ENCODE measurements at regions not wholly inside any gene's neighbourhood (a gene's known extent, or its start where the extent isn't known, plus 50 kb on each side); places are given as distances from the start of the nearest gene placed in this dataset.
A peak's percentile ranks its signal among the peaks of the same experiment; 100 is the strongest.

- no peak for DNase-seq
Observed at GRCh38 chr21:43301409-43302061, 125.4 kb downstream of the SIK1 start.

- no peak for DNase-seq
Observed at GRCh38 chr21:43300496-43301408, 126.2 kb downstream of the SIK1 start.

DNA sequence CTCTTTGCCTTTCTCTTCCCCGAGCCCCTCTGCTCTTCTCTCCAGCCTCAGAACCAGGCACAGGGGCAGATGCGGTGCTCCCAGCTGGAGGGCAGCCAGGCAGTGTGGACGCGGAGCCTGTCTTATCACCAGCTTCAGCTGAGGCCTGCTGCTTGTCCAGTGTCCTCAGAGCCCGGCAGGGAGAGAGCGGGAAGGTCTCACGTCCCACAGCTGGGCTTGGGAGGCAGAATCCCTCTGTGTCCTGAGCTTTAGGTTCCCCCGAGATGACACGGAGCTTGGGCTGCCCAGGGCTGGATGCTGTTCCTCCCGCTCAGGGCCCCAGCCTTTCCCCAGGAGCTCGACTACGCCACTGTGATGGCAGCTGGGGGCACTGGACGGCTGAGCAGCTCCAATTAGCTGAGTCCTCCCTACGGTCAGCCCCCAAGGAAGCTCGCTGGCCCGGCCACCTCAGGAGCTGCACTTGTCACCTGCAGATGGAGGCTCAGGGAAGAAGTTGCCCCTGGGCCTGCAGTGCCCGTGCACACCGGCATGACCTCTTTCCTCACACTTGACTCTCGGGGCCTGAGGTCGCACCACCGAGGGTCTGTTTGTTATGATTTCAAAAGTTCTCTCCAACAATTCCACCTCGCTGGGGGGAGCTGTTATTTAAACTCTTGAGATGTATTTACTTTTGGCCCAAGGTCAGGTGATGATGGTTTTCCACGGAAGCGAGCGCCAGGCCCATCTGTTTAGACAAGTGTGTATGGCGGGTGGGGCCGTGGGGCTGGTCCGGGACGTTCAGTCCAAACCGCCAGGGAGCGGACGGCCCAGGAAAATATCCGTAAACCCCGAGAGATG, 127.3 kb downstream of the SIK1 start:
- DNase-seq, result no peak

- no peak for DNase-seq
Observed at GRCh38 chr21:43298546-43299440, 128.1 kb downstream of the SIK1 start.

- no peak for DNase-seq
Observed at GRCh38 chr21:43297989-43298388, 128.9 kb downstream of the SIK1 start.

GRCh38 chr21:43297391-43297981, 128.7 kb downstream of the CRYAA start:
- no peak for DNase-seq

- no peak for DNase-seq
Observed at GRCh38 chr21:43295066-43295958, 126.5 kb downstream of the CRYAA start.

- DNase-seq, result no peak
Observed at GRCh38 chr21:43294194-43294902, 125.5 kb downstream of the CRYAA start.

GRCh38 chr21:43292866-43293142, 124.0 kb downstream of the CRYAA start:
- DNase-seq, result no peak

DNA sequence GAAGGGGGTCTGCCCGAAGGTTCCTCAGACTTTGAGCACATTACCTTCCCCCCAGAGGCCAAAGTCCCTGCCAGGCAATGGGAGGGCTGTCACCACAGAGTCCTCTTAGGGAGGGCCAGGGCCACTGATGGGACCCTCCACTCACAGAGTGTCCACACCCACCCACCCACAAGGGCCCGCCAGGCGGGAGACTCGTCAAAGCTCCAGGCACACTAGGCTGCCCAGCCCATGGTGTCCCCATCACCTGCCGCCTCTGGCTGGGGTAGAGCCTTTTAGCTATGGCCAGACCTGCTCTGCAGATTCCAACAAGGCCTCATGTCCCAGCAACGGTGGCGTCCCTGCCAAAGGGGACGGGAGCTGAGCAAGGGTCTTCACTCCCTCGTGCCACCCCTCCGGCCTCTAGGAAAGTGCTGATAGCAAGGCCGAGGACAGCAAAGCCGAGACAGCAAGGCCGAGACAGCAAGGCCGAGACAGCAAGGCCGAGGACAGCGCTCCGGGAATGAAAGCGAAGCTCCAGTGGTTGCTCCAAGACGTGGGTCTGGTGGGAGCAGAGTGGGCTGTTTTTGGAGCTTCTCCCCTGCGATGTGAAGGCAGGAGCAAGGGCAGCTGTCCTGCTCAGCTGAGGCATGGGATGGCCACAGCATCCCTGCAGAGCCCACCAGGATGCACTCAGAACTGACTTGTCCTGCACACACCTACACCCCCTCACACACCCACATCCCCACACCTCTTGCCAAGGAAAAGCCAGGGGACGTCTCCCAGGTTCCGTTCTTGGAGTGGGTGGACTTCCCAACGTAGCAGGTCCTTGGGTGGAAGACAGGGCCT, 123.4 kb downstream of the CRYAA start:
- DNase-seq, result no peak

DNA sequence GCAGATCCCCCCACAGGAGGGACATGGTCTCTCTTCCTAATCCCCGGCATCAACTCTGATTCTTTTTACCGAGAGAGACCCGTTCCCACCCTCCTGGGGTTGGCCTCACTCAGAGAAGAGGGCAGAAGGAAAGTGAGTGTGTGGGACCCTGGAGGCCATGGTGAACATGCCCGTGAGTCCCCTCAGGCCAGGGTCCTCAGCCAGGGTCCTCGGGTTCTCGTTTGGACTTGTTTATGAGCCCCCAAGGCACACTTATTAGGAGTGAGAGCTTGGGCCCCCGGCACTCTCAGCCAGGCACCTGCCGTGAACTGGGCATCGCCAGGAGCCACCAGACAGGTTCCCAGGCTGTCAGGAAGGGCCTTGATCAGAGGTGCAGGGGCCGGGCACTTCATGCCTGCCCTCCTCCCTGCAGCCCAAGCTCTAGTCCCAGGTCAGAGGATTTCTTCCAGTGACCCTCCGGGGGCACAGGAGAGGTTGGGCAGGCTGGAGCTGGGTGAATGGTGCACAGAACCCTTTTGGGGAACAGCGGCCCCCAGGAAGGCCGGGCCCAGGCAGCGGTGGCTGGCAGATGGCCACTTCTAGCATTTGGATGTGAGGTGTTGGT, 122.6 kb downstream of the CRYAA start:
- no peak for DNase-seq

DNA sequence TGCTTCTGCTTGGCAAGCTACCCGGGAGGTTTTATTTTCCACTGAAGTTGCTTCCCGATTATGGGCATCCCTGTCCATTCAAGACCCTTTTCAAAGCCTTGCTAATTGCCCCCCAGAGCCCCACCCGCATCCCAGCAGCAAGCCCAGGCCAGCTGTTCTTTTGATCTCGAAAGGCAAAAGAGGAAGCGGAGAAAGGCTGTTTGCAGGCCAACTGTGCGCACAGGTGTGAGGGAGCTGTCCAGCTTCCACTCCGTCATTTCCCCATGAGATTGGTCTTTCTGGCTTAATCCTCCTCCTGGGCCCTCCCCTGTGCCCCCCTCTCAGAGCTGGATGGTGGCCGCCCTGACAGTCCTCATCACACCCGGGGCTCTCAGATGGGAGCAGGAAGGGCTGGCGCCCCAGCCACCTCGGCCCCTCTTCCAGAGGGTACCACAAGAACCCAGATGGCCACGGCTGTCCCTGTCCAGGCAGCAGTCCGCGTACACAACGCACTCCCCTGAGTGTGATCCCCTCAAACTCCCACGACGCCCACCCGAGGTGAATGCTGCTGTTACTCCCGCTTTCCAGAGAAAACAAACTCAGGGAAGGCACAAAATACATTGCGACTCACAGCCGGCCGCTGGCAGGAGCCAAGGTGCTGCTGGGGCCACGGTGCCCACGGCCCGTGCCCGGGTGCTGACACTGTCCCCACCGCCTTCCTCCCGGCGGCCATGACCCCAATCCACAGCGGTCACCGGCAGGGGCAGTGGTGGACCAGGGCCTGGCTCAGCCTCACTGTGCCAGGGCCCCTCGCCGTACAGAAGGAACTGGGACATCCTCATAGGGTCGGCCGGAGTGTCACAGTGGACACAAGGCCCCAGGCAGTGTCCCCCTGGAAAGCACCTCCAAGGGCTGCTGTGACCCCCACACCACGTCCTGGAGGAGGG, 121.9 kb downstream of the CRYAA start:
- DNase-seq, result peak in 1 of 2 donors; percentile 33

DNA sequence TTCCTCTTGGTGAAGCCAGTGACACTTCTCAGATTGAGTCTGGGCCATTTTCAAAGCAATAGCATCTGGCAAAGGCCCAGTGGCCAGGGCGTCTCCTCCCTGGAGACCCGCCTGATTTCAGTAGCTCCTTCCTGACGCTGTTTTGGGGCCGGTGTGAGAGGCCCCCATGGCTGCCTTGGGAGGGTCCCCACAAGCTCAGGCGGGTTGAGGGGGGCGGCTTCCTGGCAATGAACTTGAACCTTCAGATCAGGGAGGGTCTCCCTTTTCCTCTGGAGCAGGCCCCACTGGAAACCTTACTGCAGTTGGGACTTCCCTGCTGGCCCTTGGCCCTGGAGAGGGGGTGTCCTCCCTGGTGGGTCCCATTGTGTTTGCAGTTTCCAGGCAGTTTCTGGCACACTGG, 121.2 kb downstream of the CRYAA start:
- DNase-seq, result no peak

DNA sequence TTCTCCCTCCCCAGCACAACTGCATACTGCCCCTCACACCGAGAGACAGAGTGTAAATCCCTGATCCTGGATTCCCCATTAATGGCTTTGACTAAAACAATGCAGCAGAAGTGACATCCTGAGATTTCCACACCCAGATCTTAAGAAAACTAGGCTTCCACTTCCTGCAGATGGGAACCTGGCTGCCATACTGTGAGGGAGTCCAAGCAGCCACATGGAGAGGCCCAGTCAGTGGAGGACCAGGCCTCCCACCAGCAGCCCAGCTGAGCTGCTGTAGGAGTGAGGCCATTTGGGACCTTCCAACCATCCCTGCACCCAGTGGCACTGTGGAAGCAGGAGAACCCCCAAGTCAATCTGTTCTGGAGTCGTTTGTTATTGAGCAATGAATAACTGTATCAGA, 120.6 kb downstream of the CRYAA start:
- DNase-seq, result no peak

- DNase-seq, result no peak
Observed at GRCh38 chr21:43287795-43288755, 119.3 kb downstream of the CRYAA start.

DNA sequence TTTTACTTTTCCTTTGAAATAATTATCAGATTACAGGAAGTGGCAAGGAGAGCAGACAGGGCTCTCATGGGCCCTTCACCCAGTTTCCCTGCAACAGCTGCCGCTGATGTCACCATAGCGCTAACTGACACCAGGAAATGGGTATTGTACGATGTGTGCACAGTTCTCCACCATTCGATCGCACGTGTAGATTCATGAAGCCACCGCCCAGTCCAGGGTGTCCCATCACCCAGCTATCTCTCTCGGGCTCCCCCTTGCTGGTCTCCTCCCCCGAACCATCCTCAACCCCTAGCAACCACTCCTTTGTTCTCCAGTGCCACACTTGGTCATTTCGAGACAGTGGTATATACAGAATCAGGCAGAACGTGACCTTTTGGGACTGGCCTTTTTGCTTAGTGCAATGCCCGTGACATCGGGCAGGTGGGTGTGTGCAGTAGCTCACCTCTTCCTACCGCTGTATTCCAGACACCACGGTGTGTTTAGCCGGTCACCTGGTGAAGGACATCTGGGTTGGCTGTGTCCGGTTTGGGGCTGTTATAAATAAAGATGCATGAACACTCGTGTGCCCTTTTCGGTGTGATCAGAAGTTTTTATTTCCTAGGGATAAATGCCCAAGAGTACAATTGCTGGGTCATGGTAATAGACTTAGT, 118.4 kb downstream of the CRYAA start:
- peak in 1 of 2 donors; percentile 8 for DNase-seq

Data from CD4-positive, alpha-beta T cell treated with Interleukin-4 for 1 hour (primary cell).